ENCODE measurements at regions not wholly inside any gene's neighbourhood (a gene's known extent, or its start where the extent isn't known, plus 50 kb on each side); places are given as distances from the start of the nearest gene placed in this dataset.

DNA sequence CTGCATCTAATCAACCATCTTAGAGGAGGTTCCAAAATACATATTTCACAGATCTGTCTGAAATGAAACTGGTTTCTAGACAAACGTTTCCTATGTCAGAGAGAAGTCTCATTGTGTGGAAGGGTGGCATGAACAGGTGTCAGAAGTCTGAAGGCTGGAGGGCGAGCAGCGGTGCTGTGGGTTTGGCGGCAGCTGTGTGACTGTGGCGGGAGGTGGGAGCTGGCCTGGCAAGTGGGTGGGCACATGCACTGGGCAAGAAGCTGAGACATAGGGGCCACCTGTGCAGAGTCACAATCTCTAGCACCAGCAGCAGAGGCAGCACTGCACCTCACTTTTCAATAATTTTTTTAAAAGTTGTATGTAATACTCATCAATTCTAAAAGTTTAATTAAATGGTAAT, 346.3 kb downstream of the DSC3 start:
- CTCF ChIA-PET: no interaction called here
- Histone ChIP-seq H3K4me3 (no peak overlapping the region), H3K9me3 (no peaks in the 10 kb centered on the region), H3K4me2 (no peak overlapping the region), H3K27ac (no peak overlapping the region), H3K4me1 (no peaks in the 10 kb centered on the region)
- DNase-seq (ENCODE audit: low read depth in 1 of 2, low spot score in 1 of 2) (no peak), ATAC-seq (no peak), FAIRE-seq (no peak)
- POLR2A ChIA-PET: no interaction called here
- WGBS (ENCODE audit: missing lambda C conversion rate): 46% methylated on average over 5 of the region's 5 CpGs
- TF ChIP-seq NR3C1 (IDR thresholded peaks at IDR 0.05): no peak
- TF ChIP-seq EP300 (IDR thresholded peaks at IDR 0.05): no peak
- no peak for TF ChIP-seq KDM5A (IDR thresholded peaks at IDR 0.05)
- no peak for TF ChIP-seq HOXB13 (CRISPR knock-in tag; IDR thresholded peaks at IDR 0.05; ENCODE audit: low read depth)
- TF ChIP-seq, protein P1, sequence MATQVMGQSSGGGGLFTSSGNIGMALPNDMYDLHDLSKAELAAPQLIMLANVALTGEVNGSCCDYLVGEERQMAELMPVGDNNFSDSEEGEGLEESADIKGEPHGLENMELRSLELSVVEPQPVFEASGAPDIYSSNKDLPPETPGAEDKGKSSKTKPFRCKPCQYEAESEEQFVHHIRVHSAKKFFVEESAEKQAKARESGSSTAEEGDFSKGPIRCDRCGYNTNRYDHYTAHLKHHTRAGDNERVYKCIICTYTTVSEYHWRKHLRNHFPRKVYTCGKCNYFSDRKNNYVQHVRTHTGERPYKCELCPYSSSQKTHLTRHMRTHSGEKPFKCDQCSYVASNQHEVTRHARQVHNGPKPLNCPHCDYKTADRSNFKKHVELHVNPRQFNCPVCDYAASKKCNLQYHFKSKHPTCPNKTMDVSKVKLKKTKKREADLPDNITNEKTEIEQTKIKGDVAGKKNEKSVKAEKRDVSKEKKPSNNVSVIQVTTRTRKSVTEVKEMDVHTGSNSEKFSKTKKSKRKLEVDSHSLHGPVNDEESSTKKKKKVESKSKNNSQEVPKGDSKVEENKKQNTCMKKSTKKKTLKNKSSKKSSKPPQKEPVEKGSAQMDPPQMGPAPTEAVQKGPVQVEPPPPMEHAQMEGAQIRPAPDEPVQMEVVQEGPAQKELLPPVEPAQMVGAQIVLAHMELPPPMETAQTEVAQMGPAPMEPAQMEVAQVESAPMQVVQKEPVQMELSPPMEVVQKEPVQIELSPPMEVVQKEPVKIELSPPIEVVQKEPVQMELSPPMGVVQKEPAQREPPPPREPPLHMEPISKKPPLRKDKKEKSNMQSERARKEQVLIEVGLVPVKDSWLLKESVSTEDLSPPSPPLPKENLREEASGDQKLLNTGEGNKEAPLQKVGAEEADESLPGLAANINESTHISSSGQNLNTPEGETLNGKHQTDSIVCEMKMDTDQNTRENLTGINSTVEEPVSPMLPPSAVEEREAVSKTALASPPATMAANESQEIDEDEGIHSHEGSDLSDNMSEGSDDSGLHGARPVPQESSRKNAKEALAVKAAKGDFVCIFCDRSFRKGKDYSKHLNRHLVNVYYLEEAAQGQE (IDR thresholded peaks at IDR 0.05): no peak
- TF ChIP-seq, protein P2, sequence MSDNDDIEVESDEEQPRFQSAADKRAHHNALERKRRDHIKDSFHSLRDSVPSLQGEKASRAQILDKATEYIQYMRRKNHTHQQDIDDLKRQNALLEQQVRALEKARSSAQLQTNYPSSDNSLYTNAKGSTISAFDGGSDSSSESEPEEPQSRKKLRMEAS (IDR thresholded peaks at IDR 0.05): no peak

DNA sequence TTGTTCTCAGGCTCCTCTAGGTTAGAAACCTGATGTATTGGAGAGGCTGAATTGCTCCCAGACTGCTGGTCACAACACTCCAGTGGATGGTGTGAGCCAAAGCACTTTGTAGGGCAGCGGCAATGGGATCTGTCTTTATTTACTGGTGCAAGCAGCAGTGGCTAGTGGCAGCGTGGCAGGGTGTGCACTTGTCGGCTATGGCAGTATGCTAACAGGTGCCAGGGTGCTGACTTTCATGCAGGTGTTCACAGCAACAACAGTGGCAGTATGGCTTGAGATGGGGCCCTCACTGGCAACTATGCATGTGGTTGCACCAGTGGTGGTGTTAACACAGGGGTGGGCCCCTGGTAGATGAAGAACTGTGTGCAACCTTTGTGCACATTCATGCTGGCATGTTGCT, 347.8 kb downstream of the DSC3 start:
- CTCF ChIA-PET: no interaction called here
- TF ChIP-seq, protein P3, sequence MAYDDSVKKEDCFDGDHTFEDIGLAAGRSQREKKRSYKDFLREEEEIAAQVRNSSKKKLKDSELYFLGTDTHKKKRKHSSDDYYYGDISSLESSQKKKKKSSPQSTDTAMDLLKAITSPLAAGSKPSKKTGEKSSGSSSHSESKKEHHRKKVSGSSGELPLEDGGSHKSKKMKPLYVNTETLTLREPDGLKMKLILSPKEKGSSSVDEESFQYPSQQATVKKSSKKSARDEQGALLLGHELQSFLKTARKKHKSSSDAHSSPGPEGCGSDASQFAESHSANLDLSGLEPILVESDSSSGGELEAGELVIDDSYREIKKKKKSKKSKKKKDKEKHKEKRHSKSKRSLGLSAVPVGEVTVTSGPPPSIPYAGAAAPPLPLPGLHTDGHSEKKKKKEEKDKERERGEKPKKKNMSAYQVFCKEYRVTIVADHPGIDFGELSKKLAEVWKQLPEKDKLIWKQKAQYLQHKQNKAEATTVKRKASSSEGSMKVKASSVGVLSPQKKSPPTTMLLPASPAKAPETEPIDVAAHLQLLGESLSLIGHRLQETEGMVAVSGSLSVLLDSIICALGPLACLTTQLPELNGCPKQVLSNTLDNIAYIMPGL (CRISPR knock-in tag; IDR thresholded peaks at IDR 0.05; ENCODE audit: borderline replicate concordance): no peak
- TF ChIP-seq, protein P1 (IDR thresholded peaks at IDR 0.05): no peak
- 0% methylated on average over 1 of the region's 3 CpGs for WGBS (ENCODE audit: missing lambda C conversion rate)
- no peaks in the 10 kb centered on the region for H3K9me3 ChIP-seq
- FAIRE-seq (no peak), DNase-seq (ENCODE audit: low read depth in 1 of 2, low spot score in 1 of 2) (no peak), ATAC-seq (no peak)
- no peak overlapping the region for H3K4me3 ChIP-seq
- no peak overlapping the region for H3K4me2 ChIP-seq
- POLR2A ChIA-PET: no interaction called here
- no peaks in the 10 kb centered on the region for H3K4me1 ChIP-seq
- H3K27ac ChIP-seq: no peak overlapping the region

DNA sequence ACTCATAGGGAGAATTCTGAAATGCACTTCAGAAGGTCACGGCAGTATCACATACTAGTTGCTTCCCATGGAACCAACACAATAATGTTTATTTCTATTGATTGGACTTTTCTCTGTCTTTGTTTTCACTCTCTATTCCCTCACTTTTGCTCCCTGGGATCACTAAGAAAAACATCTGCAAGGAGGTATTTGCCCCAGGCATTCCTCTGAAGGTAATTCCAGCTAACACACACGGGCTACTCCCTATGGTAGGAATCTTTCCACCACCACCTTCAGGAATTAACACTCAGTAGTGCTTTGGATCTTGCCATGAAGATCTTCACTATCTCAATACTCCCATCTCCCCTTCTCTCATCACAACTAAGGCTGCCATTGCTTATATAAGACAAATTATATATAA, 353.3 kb downstream of the DSC3 start:
- no peak for ATAC-seq
- H3K4me1 ChIP-seq: no peaks in the 10 kb centered on the region
- ChIA-PET POLR2A (no interaction called here), CTCF (no interaction called here)
- H3K4me2 ChIP-seq: no peak overlapping the region
- no peak overlapping the region for H3K4me3 ChIP-seq
- 0% methylated on average over 2 of the region's 2 CpGs for WGBS (ENCODE audit: missing lambda C conversion rate)
- TF ChIP-seq, protein P3 (CRISPR knock-in tag; IDR thresholded peaks at IDR 0.05; ENCODE audit: borderline replicate concordance): no peak
- no peak for TF ChIP-seq HOXA7 (CRISPR knock-in tag; IDR thresholded peaks at IDR 0.05)
- no peak for TF ChIP-seq PHF8 (IDR thresholded peaks at IDR 0.05; ENCODE audit: borderline replicate concordance, low read depth)
- no peak for TF ChIP-seq ZNF302 (CRISPR knock-in tag; IDR thresholded peaks at IDR 0.05)
- no peak for TF ChIP-seq KDM1A (IDR thresholded peaks at IDR 0.05; ENCODE audit: low read depth)
- no peak for TF ChIP-seq MAZ (IDR thresholded peaks at IDR 0.05; ENCODE audit: borderline replicate concordance, low read depth, low read length)
- TF ChIP-seq RFX5 (IDR thresholded peaks at IDR 0.05): no peak
- TF ChIP-seq, protein P4, sequence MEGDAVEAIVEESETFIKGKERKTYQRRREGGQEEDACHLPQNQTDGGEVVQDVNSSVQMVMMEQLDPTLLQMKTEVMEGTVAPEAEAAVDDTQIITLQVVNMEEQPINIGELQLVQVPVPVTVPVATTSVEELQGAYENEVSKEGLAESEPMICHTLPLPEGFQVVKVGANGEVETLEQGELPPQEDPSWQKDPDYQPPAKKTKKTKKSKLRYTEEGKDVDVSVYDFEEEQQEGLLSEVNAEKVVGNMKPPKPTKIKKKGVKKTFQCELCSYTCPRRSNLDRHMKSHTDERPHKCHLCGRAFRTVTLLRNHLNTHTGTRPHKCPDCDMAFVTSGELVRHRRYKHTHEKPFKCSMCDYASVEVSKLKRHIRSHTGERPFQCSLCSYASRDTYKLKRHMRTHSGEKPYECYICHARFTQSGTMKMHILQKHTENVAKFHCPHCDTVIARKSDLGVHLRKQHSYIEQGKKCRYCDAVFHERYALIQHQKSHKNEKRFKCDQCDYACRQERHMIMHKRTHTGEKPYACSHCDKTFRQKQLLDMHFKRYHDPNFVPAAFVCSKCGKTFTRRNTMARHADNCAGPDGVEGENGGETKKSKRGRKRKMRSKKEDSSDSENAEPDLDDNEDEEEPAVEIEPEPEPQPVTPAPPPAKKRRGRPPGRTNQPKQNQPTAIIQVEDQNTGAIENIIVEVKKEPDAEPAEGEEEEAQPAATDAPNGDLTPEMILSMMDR (IDR thresholded peaks at IDR 0.05): no peak
- TF ChIP-seq RARB (CRISPR knock-in tag; IDR thresholded peaks at IDR 0.05): no peak
- TF ChIP-seq CBX8 (IDR thresholded peaks at IDR 0.05): no peak
- no peak for TF ChIP-seq CBX2 (IDR thresholded peaks at IDR 0.05; ENCODE audit: borderline replicate concordance, low read depth)
- no peak for TF ChIP-seq BHLHE40 (IDR thresholded peaks at IDR 0.05; ENCODE audit: low read depth, low read length)
- TF ChIP-seq ZSCAN20 (CRISPR knock-in tag; IDR thresholded peaks at IDR 0.05): no peak
- TF ChIP-seq POLR2AphosphoS2 (conservative IDR thresholded peaks at IDR 0.05; ENCODE audit: low read length): no peak
- TF ChIP-seq MAFK (IDR thresholded peaks at IDR 0.05; ENCODE audit: partially characterized antibody): no peak
- TF ChIP-seq ZC3H11A (IDR thresholded peaks at IDR 0.05): no peak
- no peak for FAIRE-seq
- H3K9me3 ChIP-seq: no peaks in the 10 kb centered on the region
- no peak for DNase-seq (ENCODE audit: low read depth in 1 of 2, low spot score in 1 of 2)
- no peak overlapping the region for H3K27ac ChIP-seq
